Adrenal gland (tissue), 9 donors: ENCODE measurements at regions not wholly inside any gene's neighbourhood (a gene's known extent, or its start where the extent isn't known, plus 50 kb on each side); places are given as distances from the start of the nearest gene placed in this dataset.
A peak's percentile ranks its signal among the peaks of the same experiment; 100 is the strongest.

ENCODE experiments used
- DNase-seq, 7 donors: peaks; one replicate each; pipeline ENCODE4 v3.0.0-alpha.2; 2019 to 2020
- H3K27ac ChIP-seq, 5 donors: fragments of 200-600 bp; sonication (generic) in 4 of 5; 1 replicate in 3 of 5; 2 replicates in 2 of 5; pipeline versions ENCODE4 v1.5.1 to v1.8.0; 2016 to 2020; ENCODE audit warnings: mild to moderate bottlenecking in 1 of 5
- H3K27me3 ChIP-seq: fragments of 200-600 bp; 2 replicates; pipeline ENCODE4 v1.8.0; 2021
- H3K36me3 ChIP-seq, 2 donors: fragments of 200-600 bp; replicated peaks in 1 of 2; 1 replicate in 1 of 2; 2 replicates in 1 of 2; pipeline versions ENCODE4 v1.5.1 to v1.8.0; 2018 to 2022
- H3K4me1 ChIP-seq, 2 donors: fragments of 200-600 bp; replicated peaks in 1 of 2; 1 replicate in 1 of 2; 2 replicates in 1 of 2; pipeline versions ENCODE4 v1.5.1 to v1.8.0; 2018 to 2021
- H3K4me3 ChIP-seq, 4 donors: fragments of 200-600 bp; sonication (generic) in 3 of 4; one replicate each; pipeline ENCODE4 v1.5.1; 2016 to 2018
- H3K9me3 ChIP-seq, 3 donors: fragments of 200-600 bp; sonication (generic) in 1 of 3; replicated peaks in 1 of 3; 1 replicate in 2 of 3; 2 replicates in 1 of 3; pipeline versions ENCODE4 v1.5.1 to v1.8.0; 2016 to 2021
- POLR2A ChIP-seq, 2 donors: fragments of 450-650 bp; IDR thresholded peaks; one replicate each; pipeline ENCODE4 v1.6.1; 2017; ENCODE audit warnings: antibody characterized with exemption in 2 of 2, mild to moderate bottlenecking in 2 of 2, moderate library complexity in 1 of 2
- WGBS, 4 donors: extraction: QIAGEN DNeasy Blood & Tissue Kit in 2 of 4; methylation state at CpG; one replicate each; pipeline versions ENCODE4 v1.1.5 to v1.1.7; 2013 to 2017; 5-methylcytosine and 5-hydroxymethylcytosine counted together
- intact Hi-C, 2 donors: fragments of 100-400 bp; cut with DNase I; formaldehyde crosslinking; loops; one replicate each; pipeline versions ENCODE4 v1.14.1 to v1.15.0; 2022 to 2023
- TF ChIP-seq, protein P1 (sequence below), 6 experiments: fragments of 450-650 bp in 4 of 6; fragments of 200-600 bp in 2 of 6; sonication (generic) in 1 of 6; IDR thresholded peaks; 1 replicate in 5 of 6; 2 replicates in 1 of 6; pipeline versions ENCODE4 v1.5.1 to v1.8.0; 2016 to 2021; ENCODE audit warnings: antibody characterized with exemption in 6 of 6, mild to moderate bottlenecking in 2 of 6, moderate library complexity in 1 of 6
- donor health status: healthy with polysubstance abuse.
- donor health status: Bipolar disorder and iron deficiency.
- donor health status: DM: yes; HTN: yes; CAD: no.
- donor health status: DM: no; HTN: no; CAD: no.
- donor health status: DM: no; HTN: no; CAD: no.

DNA sequence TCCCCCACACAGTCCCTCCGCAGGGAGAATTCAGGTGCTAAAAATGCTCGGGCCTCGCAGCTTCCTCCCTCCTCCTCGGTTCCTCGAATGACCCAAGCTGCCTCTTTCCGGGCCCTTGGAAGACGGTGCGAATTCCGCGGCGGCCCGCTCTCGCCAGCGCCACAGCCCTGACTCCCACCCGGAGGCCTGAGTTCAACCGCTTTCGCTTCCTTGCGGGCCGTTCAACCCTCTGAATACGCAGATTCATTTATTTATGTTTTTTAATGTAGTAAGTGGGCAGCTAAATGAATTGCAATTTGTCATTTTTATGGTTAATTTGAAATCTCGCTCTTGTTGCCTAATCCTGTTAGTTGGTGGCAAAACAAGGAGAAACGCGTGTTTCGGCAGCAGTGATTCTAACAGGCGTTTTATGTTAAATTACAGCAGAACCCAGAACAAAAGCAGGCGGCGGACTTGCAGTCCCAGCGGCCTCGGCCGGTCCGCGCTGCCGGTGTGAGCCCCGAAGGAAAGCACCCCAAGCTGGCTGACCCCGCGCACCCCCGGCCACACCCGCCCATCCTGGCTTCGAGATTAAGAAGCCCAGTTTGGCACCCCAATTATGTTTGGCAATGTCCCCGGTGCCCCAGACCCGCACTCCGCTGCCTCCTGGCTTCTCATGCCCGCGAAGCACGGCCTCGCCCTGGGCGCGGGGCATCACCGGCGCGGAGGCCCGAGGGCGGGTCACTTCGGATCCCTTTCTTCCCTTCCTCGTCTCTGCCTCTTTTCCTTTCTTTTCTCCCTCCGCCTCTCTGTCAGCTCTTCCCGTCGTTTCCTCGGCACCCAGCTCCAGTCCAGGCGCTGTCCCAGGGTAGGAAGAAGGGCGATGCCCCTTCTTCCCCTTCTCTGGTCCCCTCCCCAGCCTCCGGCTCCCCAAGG is 75.9 kb downstream of the INSIG1 start:
- intact Hi-C loops, result no loop called here
- H3K27ac ChIP-seq, result no peak overlapping the region
- no peaks in the 10 kb centered on the region for H3K36me3 ChIP-seq
- WGBS, 4 donors, result 5 to 8% (median 6%) methylated on average over 50 to 62 of the region's 62 CpGs
- H3K4me3 ChIP-seq, result peak overlapping the region in 1 of 4 donors; percentile 39
- TF ChIP-seq, protein P1, sequence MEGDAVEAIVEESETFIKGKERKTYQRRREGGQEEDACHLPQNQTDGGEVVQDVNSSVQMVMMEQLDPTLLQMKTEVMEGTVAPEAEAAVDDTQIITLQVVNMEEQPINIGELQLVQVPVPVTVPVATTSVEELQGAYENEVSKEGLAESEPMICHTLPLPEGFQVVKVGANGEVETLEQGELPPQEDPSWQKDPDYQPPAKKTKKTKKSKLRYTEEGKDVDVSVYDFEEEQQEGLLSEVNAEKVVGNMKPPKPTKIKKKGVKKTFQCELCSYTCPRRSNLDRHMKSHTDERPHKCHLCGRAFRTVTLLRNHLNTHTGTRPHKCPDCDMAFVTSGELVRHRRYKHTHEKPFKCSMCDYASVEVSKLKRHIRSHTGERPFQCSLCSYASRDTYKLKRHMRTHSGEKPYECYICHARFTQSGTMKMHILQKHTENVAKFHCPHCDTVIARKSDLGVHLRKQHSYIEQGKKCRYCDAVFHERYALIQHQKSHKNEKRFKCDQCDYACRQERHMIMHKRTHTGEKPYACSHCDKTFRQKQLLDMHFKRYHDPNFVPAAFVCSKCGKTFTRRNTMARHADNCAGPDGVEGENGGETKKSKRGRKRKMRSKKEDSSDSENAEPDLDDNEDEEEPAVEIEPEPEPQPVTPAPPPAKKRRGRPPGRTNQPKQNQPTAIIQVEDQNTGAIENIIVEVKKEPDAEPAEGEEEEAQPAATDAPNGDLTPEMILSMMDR (IDR thresholded peaks at IDR 0.05), result no peak
- TF ChIP-seq POLR2A (IDR thresholded peaks at IDR 0.05), result no peak
- DNase-seq, result no peak
- peaks cover 14 to 34% of the 10 kb centered on the region in 2 donors for H3K4me1 ChIP-seq
- no peaks in the 10 kb centered on the region for H3K9me3 ChIP-seq
- H3K27me3 ChIP-seq, result peaks cover 86% of the 10 kb centered on the region

DNA sequence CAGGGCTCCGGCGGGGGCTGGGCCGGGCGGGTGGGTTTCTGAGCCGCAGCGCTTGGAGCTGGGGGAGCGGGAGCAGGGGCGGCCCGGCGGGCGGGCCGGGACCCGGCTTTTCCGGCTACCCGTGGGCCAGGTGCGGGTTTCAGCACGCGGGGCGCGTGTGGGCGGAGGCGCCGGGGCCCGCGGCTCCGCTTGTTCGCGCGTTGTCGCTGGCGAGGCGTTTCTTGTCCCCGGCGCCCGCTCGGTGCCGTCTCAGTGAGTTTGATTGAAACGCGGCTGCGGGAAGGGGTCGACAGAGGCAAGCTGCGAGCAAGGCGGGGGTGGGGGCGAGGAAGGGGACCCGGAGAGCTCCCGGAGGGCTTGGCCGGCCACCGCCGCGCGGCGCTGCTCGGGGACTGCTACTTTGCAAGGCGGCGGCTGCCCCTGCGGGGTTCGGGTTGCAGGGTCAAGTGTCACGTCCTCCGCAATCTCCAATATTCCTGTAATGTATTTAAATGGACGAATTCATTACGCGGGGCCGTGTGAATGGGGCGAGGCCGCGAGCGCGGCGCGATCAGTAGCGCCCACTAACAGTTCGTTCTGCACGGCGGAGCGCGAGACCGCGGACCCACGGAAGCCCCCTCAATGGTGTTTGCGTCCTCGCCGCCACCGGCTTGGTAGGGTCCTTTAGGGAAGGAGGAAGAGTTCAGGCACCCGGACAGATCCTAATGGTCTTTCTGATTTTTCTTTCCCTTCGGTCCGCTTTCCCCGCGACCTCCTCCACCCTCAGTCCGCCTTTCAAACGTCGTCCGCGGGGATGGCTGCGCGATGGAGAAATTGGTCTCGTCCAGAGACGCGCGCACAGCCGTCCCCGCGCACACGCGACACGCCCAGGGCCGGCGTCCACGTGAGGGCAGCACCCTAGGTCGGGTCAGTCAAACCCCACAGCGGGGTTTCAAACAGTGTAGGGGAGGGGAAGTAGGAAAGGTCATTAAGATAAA is 76.9 kb downstream of the INSIG1 start:
- no peak for TF ChIP-seq POLR2A (IDR thresholded peaks at IDR 0.05)
- TF ChIP-seq, protein P1 (IDR thresholded peaks at IDR 0.05), result no peak
- intact Hi-C loops, result no loop called here
- WGBS, 4 donors, result 3 to 4% (median 3%) methylated on average over 38 to 110 of the region's 110 CpGs
- H3K27me3 ChIP-seq, result peaks cover 95% of the 10 kb centered on the region
- peak overlapping the region in 1 of 4 donors; percentile 39 for H3K4me3 ChIP-seq
- no peaks in the 10 kb centered on the region for H3K9me3 ChIP-seq
- no peak for DNase-seq
- no peak overlapping the region for H3K27ac ChIP-seq
- peaks cover 14 to 34% of the 10 kb centered on the region in 2 donors for H3K4me1 ChIP-seq
- no peaks in the 10 kb centered on the region for H3K36me3 ChIP-seq

DNA sequence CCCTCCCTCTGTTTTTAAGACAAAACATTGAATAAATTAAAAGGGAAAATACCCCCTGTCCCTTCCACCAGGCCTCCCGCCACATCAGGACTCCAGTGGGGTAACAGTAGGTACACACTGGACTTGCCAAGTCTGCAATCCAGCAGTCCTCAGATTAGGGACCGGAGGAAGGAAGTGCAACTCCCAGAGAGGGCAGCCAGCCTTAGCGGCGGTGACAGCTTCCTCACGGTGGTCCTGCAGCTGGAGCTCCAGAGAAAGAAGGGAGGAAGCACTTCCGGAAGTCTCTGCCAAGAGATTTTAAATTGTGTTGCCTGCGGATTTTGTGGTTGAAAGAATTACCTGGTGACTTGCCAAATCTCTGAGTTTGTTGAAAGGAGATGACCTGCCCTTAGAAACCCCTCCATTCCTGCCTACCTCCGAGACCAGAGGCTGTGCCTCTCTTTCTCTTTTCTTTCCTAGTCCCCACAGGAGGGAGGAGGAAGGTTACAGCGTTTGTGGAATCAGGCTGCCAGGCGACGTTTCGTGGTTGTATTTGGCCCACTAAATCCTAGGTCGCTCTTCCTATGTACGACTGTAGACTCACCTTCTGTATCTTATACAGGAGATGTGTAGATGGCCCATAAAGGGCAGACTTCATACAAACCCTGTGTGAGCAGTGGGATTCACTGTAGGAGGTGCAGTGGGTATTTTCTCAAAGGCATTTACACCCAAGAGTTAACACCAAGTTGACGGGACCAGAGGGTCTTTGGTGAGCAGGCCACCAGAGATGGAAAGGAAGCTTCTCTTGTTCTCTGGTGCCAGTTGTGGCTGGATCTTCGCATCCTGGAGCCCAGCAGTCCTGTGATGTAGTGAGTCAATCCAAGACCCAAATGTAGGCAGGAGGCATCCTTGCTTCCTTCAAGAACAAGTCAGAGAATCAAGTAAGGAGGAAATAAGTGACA is 77.9 kb downstream of the INSIG1 start:
- 11 to 15% (median 13%) methylated on average over 15 to 16 of the region's 16 CpGs for WGBS, 4 donors
- no peak for DNase-seq
- H3K27ac ChIP-seq, result no peak overlapping the region
- peaks cover 97% of the 10 kb centered on the region for H3K27me3 ChIP-seq
- intact Hi-C loops, result no loop called here
- TF ChIP-seq POLR2A (IDR thresholded peaks at IDR 0.05), result no peak
- TF ChIP-seq, protein P1 (IDR thresholded peaks at IDR 0.05), result no peak
- H3K9me3 ChIP-seq, result no peaks in the 10 kb centered on the region
- H3K4me3 ChIP-seq, result no peak overlapping the region
- H3K4me1 ChIP-seq, result peaks cover 14 to 42% of the 10 kb centered on the region in 2 donors
- no peaks in the 10 kb centered on the region for H3K36me3 ChIP-seq
